CD4-positive, alpha-beta T cell (primary cell): ENCODE measurements at regions not wholly inside any gene's neighbourhood (a gene's known extent, or its start where the extent isn't known, plus 50 kb on each side); places are given as distances from the start of the nearest gene placed in this dataset.

Experiments used
- ATAC-seq: fragments of 200-7000 bp; cut with Tn5 transposase; one replicate; pipeline ENCODE4 v1.10.0; 2022; ENCODE audit warnings: mild to moderate bottlenecking; ENCODE audit not compliant: poor library complexity
- CTCF ChIA-PET: fragments of 350-600 bp; sonication (Branson Sonifier 250); formaldehyde crosslinking; loops from one replicate; lab custom pipeline; 2021; ENCODE audit warnings: antibody characterized with exemption, inconsistent platforms; lab: Charles Lee
- POLR2A ChIA-PET: fragments of 350-600 bp; sonication (Branson Sonifier 250); formaldehyde crosslinking; loops from one replicate; lab custom pipeline; 2021; ENCODE audit warnings: antibody characterized with exemption, inconsistent platforms; lab: Charles Lee
- DNase-seq, 14 experiments: peaks; one replicate each; pipeline ENCODE4 v3.0.0-alpha.2; 2013 to 2020; ENCODE audit warnings: mixed read lengths in 2 of 14
- H3K27ac ChIP-seq, 2 donors: one replicate each; pipeline versions ENCODE4 v1.5.1 to v1.7.0; 2013; ENCODE audit warnings: low read length in 2 of 2, low read depth in 1 of 2, mild to moderate bottlenecking in 1 of 2
- H3K27me3 ChIP-seq, 2 experiments: 1 replicate in 1 of 2; 2 replicates in 1 of 2; pipeline versions ENCODE4 v1.6.1 to v1.7.0; 2013; ENCODE audit warnings: low read length in 2 of 2, control low read depth in 1 of 2, mild to moderate bottlenecking in 1 of 2, moderate library complexity in 1 of 2; ENCODE audit not compliant: insufficient read depth in 2 of 2, control insufficient read depth in 1 of 2
- H3K36me3 ChIP-seq: one replicate; pipeline ENCODE4 v1.6.1; 2013; ENCODE audit warnings: low read length, control low read depth; ENCODE audit not compliant: insufficient read depth
- H3K4me1 ChIP-seq: one replicate; pipeline ENCODE4 v1.6.1; 2013; ENCODE audit warnings: low read length, control low read depth; ENCODE audit not compliant: insufficient read depth
- H3K4me3 ChIP-seq: one replicate; pipeline ENCODE4 v1.5.1; 2013; ENCODE audit warnings: mild to moderate bottlenecking, low read length, moderate library complexity
- H3K9me3 ChIP-seq, 2 experiments: 1 replicate in 1 of 2; 2 replicates in 1 of 2; pipeline versions ENCODE4 v1.6.1 to v1.7.0; 2013; ENCODE audit warnings: low read length in 2 of 2, mild to moderate bottlenecking in 2 of 2, control low read depth in 1 of 2, moderate library complexity in 1 of 2; ENCODE audit not compliant: control insufficient read depth in 1 of 2, insufficient read depth in 1 of 2
- H3K27ac Mint-ChIP-seq: one replicate; pipeline ENCODE4 v1.8.0; 2020; ENCODE audit warnings: mixed read lengths
- H3K27me3 Mint-ChIP-seq: one replicate; pipeline ENCODE4 v1.8.0; 2021; ENCODE audit warnings: mixed read lengths
- H3K36me3 Mint-ChIP-seq: one replicate; pipeline ENCODE4 v1.8.0; 2021; ENCODE audit warnings: low read depth, mixed read lengths
- H3K4me1 Mint-ChIP-seq: one replicate; pipeline ENCODE4 v1.8.0; 2021; ENCODE audit warnings: low read depth, mixed read lengths
- H3K4me3 Mint-ChIP-seq: one replicate; pipeline ENCODE4 v1.8.0; 2020; ENCODE audit warnings: mild to moderate bottlenecking, mixed read lengths
- H3K9me3 Mint-ChIP-seq: one replicate; pipeline ENCODE4 v1.8.0; 2020; ENCODE audit warnings: mixed read lengths
- CTCF ChIP-seq: fragments of 200-600 bp; IDR thresholded peaks from one replicate; pipeline ENCODE4 v1.8.0; 2022; ENCODE audit warnings: antibody characterized with exemption, mild to moderate bottlenecking
- intact Hi-C, 2 experiments: fragments of 100-400 bp; cut with DNase I in 1 of 2; cut with micrococcal nuclease in 1 of 2; formaldehyde crosslinking; loops; one replicate each; pipeline versions ENCODE4 v1.15.1 to v1.9.0; 2023 to 2025; cut with DNase I, micrococcal nuclease

GRCh38 chr6:9161731-9162130 is 726.4 kb upstream of the SLC35B3 start:
- no peak for ATAC-seq
- Mint-ChIP-seq H3K27me3 (peaks cover 5% of the 10 kb centered on the region), H3K9me3 (peaks cover 6% of the 10 kb centered on the region), H3K27ac (no peak overlapping the region), H3K4me3 (no peak overlapping the region), H3K36me3 (no peaks in the 10 kb centered on the region), H3K4me1 (no peaks in the 10 kb centered on the region)
- Histone ChIP-seq H3K4me1 (no peaks in the 10 kb centered on the region), H3K27ac (no peak overlapping the region), H3K27me3 (no peaks in the 10 kb centered on the region), H3K4me3 (no peak overlapping the region), H3K36me3 (no peaks in the 10 kb centered on the region), H3K9me3 (no peaks in the 10 kb centered on the region)
- ChIA-PET CTCF (no interaction called here), POLR2A (no interaction called here)
- TF ChIP-seq CTCF: no peak
- intact Hi-C loops: no loop called here
- DNase-seq: no peak

- H3K27ac ChIP-seq: no peak overlapping the region
- no peaks in the 10 kb centered on the region for H3K36me3 Mint-ChIP-seq
- ChIA-PET CTCF (no interaction called here), POLR2A (no interaction called here)
- H3K36me3 ChIP-seq: no peaks in the 10 kb centered on the region
- DNase-seq (no peak), ATAC-seq (no peak)
- H3K27me3 ChIP-seq: no peaks in the 10 kb centered on the region
- no peak overlapping the region for H3K4me3 ChIP-seq
- TF ChIP-seq CTCF: no peak
- H3K4me3 Mint-ChIP-seq: no peak overlapping the region
- H3K9me3 ChIP-seq: no peaks in the 10 kb centered on the region
- no peaks in the 10 kb centered on the region for H3K4me1 ChIP-seq
- no peak overlapping the region for H3K27ac Mint-ChIP-seq
- intact Hi-C loops: no loop called here
- H3K27me3 Mint-ChIP-seq: peaks cover 5% of the 10 kb centered on the region
- no peaks in the 10 kb centered on the region for H3K4me1 Mint-ChIP-seq
- peaks cover 6% of the 10 kb centered on the region for H3K9me3 Mint-ChIP-seq
These were observed 723.7 kb upstream of the SLC35B3 start for GRCh38 chr6:9159051-9159450.

GRCh38 chr6:9155836-9156235 is 720.5 kb upstream of the SLC35B3 start:
- TF ChIP-seq CTCF: no peak
- Mint-ChIP-seq H3K36me3 (no peaks in the 10 kb centered on the region), H3K27me3 (peaks cover 5% of the 10 kb centered on the region), H3K4me1 (no peaks in the 10 kb centered on the region), H3K4me3 (no peak overlapping the region), H3K9me3 (no peaks in the 10 kb centered on the region), H3K27ac (no peak overlapping the region)
- no peaks in the 10 kb centered on the region for H3K4me1 ChIP-seq
- DNase-seq: no peak
- no peaks in the 10 kb centered on the region for H3K27me3 ChIP-seq
- ATAC-seq: no peak
- no peak overlapping the region for H3K4me3 ChIP-seq
- intact Hi-C loops: no loop called here
- ChIA-PET POLR2A (no interaction called here), CTCF (no interaction called here)
- H3K36me3 ChIP-seq: no peaks in the 10 kb centered on the region
- H3K9me3 ChIP-seq: no peaks in the 10 kb centered on the region
- H3K27ac ChIP-seq: no peak overlapping the region
